ENCODE measurements at regions not wholly inside any gene's neighbourhood (a gene's known extent, or its start where the extent isn't known, plus 50 kb on each side); places are given as distances from the start of the nearest gene placed in this dataset.

GRCh38 chr3:41143421-41144031 lies 55.8 kb upstream of the CTNNB1 start:
- 73 to 81% (median 74%) methylated on average over 3 of the region's 3 CpGs for WGBS, 3 donors
- H3K27me3 ChIP-seq (ENCODE audit: control insufficient read depth in 3 of 3, insufficient read depth in 3 of 3, low read length in 3 of 3) = no peaks in the 10 kb centered on the region
- H3K36me3 ChIP-seq (ENCODE audit: control insufficient read depth in 3 of 3, insufficient read depth in 2 of 3, low read depth in 1 of 3, low read length in 3 of 3) = no peaks in the 10 kb centered on the region
- FAIRE-seq (no peak), DNase-seq (no peak)
- no peak overlapping the region for H3K27ac ChIP-seq (ENCODE audit: low read depth in 1 of 3, low read length in 2 of 3)
- H3K9me3 ChIP-seq (ENCODE audit: control insufficient read depth in 2 of 2, insufficient read depth in 1 of 2, low read depth in 1 of 2, low read length in 1 of 2) = peaks cover 0 to 3% of the 10 kb centered on the region in 2 donors
- H3K4me3 ChIP-seq (ENCODE audit: low read depth in 1 of 3, low read length in 3 of 3) = no peak overlapping the region
- H3K4me1 ChIP-seq (ENCODE audit: control insufficient read depth in 3 of 3, insufficient read depth in 2 of 3, low read depth in 1 of 3, low read length in 2 of 3) = no peaks in the 10 kb centered on the region

DNA sequence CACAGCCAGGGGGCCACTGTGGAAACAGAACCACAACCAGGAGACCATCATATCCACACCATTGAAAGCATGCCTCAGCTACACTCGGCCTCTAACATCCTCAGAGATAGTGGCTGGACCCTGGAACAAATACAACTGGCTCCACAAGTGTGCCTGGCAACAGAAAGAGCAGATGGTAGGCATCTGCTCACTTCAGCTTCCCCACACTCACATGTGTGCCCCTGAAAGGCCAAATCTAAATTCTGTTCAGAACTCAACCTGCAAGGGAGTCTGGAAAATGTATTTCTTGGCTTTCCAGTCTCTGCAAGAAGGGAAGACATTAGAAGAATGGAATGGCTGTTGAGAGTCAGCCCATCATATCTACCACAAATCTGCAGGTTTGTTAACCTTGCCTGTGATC lies 54.7 kb upstream of the CTNNB1 start:
- Histone ChIP-seq H3K4me1 (ENCODE audit: control insufficient read depth in 3 of 3, insufficient read depth in 2 of 3, low read depth in 1 of 3, low read length in 2 of 3) (no peaks in the 10 kb centered on the region), H3K27ac (ENCODE audit: low read depth in 1 of 3, low read length in 2 of 3) (no peak overlapping the region), H3K27me3 (ENCODE audit: control insufficient read depth in 3 of 3, insufficient read depth in 3 of 3, low read length in 3 of 3) (no peaks in the 10 kb centered on the region), H3K36me3 (ENCODE audit: control insufficient read depth in 3 of 3, insufficient read depth in 2 of 3, low read depth in 1 of 3, low read length in 3 of 3) (no peaks in the 10 kb centered on the region), H3K4me3 (ENCODE audit: low read depth in 1 of 3, low read length in 3 of 3) (no peak overlapping the region), H3K9me3 (ENCODE audit: control insufficient read depth in 2 of 2, insufficient read depth in 1 of 2, low read depth in 1 of 2, low read length in 1 of 2) (peaks cover 0 to 3% of the 10 kb centered on the region in 2 donors)
- FAIRE-seq (no peak), DNase-seq (no peak)
- 64 to 84% (median 79%) methylated on average over 1 of the region's 1 CpG for WGBS, 3 donors

DNA sequence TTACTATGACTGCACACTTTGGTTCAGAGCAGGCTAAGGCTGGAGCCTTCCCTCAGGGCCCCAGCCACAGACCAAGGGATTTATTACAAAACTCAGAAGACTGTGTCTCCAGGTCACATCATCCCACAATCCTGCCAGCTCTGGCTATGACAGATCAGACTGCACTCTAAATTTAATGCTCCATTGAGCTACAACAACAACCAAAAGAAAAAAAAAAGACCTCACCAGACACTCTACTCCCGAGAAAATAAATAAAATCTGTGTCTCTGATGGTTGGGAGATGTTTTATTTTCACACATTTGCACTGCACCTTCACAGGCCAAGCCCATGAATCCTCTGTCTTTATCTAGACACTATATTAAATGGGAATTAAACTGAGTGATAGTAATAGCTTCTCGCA lies 50.8 kb upstream of the CTNNB1 start:
- Histone ChIP-seq H3K27ac (ENCODE audit: low read depth in 1 of 3, low read length in 2 of 3) (no peak overlapping the region), H3K36me3 (ENCODE audit: control insufficient read depth in 3 of 3, insufficient read depth in 2 of 3, low read depth in 1 of 3, low read length in 3 of 3) (no peaks in the 10 kb centered on the region), H3K4me3 (ENCODE audit: low read depth in 1 of 3, low read length in 3 of 3) (no peak overlapping the region), H3K9me3 (ENCODE audit: control insufficient read depth in 2 of 2, insufficient read depth in 1 of 2, low read depth in 1 of 2, low read length in 1 of 2) (peaks cover 0 to 3% of the 10 kb centered on the region in 2 donors), H3K27me3 (ENCODE audit: control insufficient read depth in 3 of 3, insufficient read depth in 3 of 3, low read length in 3 of 3) (no peaks in the 10 kb centered on the region), H3K4me1 (ENCODE audit: control insufficient read depth in 3 of 3, insufficient read depth in 2 of 3, low read depth in 1 of 3, low read length in 2 of 3) (no peaks in the 10 kb centered on the region)
- FAIRE-seq (no peak), DNase-seq (no peak)
- 81 to 85% (median 85%) methylated on average over 2 of the region's 2 CpGs for WGBS, 3 donors

DNA sequence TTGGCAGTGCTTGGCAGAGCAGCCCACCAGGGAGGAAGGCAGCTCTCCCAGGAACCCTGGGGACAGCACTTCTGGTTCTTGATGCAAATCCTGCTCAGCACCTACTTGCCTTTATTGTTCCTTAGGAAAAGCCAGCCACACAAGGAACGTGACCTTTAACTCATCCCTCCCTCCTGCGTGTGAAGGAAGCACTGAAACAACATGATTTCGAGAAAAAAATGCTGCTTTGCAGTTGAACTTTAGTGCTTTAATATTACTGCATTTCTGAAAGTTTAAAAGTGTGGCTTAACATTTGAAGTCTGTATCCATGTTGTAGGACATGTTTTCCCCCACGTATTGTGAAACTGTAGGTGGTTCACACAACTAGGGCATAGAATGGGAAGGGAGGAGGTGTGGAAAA lies 50.4 kb upstream of the CTNNB1 start:
- FAIRE-seq (no peak), DNase-seq (no peak)
- 78 to 84% (median 78%) methylated on average over 4 of the region's 4 CpGs for WGBS, 3 donors
- Histone ChIP-seq H3K36me3 (ENCODE audit: control insufficient read depth in 3 of 3, insufficient read depth in 2 of 3, low read depth in 1 of 3, low read length in 3 of 3) (no peaks in the 10 kb centered on the region), H3K9me3 (ENCODE audit: control insufficient read depth in 2 of 2, insufficient read depth in 1 of 2, low read depth in 1 of 2, low read length in 1 of 2) (peaks cover 0 to 3% of the 10 kb centered on the region in 2 donors), H3K27ac (ENCODE audit: low read depth in 1 of 3, low read length in 2 of 3) (no peak overlapping the region), H3K4me3 (ENCODE audit: low read depth in 1 of 3, low read length in 3 of 3) (no peak overlapping the region), H3K27me3 (ENCODE audit: control insufficient read depth in 3 of 3, insufficient read depth in 3 of 3, low read length in 3 of 3) (no peaks in the 10 kb centered on the region), H3K4me1 (ENCODE audit: control insufficient read depth in 3 of 3, insufficient read depth in 2 of 3, low read depth in 1 of 3, low read length in 2 of 3) (no peaks in the 10 kb centered on the region)
